Stomach smooth muscle (tissue), 2 donors: ENCODE measurements at regions not wholly inside any gene's neighbourhood (a gene's known extent, or its start where the extent isn't known, plus 50 kb on each side); places are given as distances from the start of the nearest gene placed in this dataset.
"Not testable (repeated sequence)": the region's sequence is repeated elsewhere in the genome, so short reads cannot be mapped to it uniquely, and the experiment has no call there.

Source experiments
- H3K27ac ChIP-seq: one replicate; pipeline ENCODE4 v1.7.0; 2013; ENCODE audit warnings: mild to moderate bottlenecking, low read length, inconsistent platforms
- H3K27me3 ChIP-seq, 2 donors: one replicate each; pipeline ENCODE4 v1.7.0; 2013; ENCODE audit warnings: low read length in 2 of 2; ENCODE audit not compliant: insufficient read depth in 2 of 2, control insufficient read depth in 1 of 2
- H3K36me3 ChIP-seq, 2 donors: one replicate each; pipeline ENCODE4 v1.7.0; 2013; ENCODE audit warnings: low read length in 2 of 2; ENCODE audit not compliant: control insufficient read depth in 2 of 2, insufficient read depth in 2 of 2
- H3K4me1 ChIP-seq: one replicate; pipeline ENCODE4 v1.7.0; 2013; ENCODE audit warnings: low read length; ENCODE audit not compliant: control insufficient read depth, insufficient read depth
- H3K4me3 ChIP-seq, 2 donors: one replicate each; pipeline ENCODE4 v1.7.0; 2013; ENCODE audit warnings: low read length in 2 of 2
- H3K9ac ChIP-seq, 2 donors: one replicate each; pipeline ENCODE4 v1.7.0; 2013; ENCODE audit warnings: low read length in 2 of 2, mild to moderate bottlenecking in 1 of 2
- H3K9me3 ChIP-seq, 2 donors: one replicate each; pipeline ENCODE4 v1.7.0; 2013; ENCODE audit warnings: low read length in 2 of 2; ENCODE audit not compliant: control insufficient read depth in 2 of 2
- donor health status: healthy.
- donor health status: Pancreatic carcinoma.

DNA sequence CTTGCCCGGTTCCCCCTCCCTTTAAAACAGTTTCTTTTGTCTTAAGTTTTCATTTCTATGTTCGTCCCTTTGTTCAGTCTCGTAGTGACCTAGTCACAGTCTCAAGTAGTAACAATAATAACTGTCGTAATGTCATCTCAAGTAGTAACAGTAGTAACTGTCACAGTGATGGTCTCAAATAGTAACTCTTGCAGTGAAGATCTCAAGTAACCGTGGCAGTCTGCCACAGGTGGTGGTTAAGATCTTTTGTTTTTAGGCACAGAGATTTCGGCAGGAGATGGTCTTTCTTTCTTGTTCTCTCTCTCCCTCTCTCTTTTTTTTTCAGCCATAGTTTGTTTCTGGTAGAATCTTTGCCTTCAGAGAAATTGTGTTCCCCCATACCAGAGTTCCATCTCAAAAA is 656.0 kb upstream of the SGO1 start:
- H3K36me3 ChIP-seq: no peaks in the 10 kb centered on the region
- no peaks in the 10 kb centered on the region for H3K27me3 ChIP-seq
- no peaks in the 10 kb centered on the region for H3K4me1 ChIP-seq
- H3K9ac ChIP-seq: no peak overlapping the region
- no peak overlapping the region for H3K4me3 ChIP-seq
- no peaks in the 10 kb centered on the region for H3K9me3 ChIP-seq
- no peak overlapping the region for H3K27ac ChIP-seq

DNA sequence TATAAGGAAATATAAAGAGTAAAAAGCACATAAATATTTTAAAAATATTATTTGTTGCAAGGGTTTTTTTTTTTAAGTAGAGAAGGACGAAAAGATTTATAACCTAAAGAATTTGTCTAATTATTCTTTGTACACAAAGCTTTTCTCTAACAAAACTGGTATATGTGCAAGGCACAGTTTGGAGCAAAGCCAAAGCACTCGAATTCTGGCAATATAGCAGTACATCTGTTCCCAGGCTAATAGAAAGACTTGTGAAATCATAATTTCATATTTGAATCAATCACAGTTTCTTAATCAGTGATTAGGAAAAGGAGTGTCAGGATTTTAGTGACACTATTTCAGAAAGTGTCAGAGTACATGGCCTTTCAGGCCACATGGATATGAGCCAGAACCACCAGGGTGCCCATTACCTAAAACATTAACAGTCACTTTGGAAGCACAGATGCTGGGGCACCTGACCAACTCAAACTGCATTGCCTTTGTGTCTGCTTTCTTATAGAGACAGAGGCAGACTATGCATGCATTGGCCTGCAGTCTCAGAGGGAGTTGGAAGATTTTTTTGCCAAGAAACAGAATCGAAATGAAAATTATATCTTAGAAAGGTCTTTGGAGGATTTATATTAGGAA is 651.8 kb upstream of the SGO1 start:
- H3K4me1 ChIP-seq: no peaks in the 10 kb centered on the region
- H3K36me3 ChIP-seq: no peaks in the 10 kb centered on the region
- no peaks in the 10 kb centered on the region for H3K27me3 ChIP-seq
- no peak overlapping the region for H3K9ac ChIP-seq
- no peak overlapping the region for H3K27ac ChIP-seq
- H3K4me3 ChIP-seq: no peak overlapping the region
- peaks cover 0 to 4% of the 10 kb centered on the region in 2 donors for H3K9me3 ChIP-seq

DNA sequence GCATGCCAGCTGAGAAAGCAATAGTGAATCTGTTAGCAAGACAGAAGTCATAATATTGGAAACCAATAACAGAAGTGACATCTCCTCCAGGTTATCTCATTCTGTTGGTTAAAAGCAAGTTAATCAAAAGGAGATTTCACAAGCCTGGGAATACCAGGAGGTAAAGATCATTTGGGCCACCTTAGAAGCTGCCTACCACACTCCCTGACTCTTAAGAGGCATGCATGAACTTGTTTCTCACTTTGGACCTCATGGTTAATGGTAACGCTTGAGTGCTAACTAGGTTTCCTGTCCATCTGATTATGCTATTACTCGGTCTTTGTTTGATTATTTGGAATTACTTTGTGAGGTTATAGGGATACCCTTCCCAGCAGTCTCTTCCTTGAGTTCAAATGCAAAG is 650.8 kb upstream of the SGO1 start:
- peaks cover 0 to 4% of the 10 kb centered on the region in 2 donors for H3K9me3 ChIP-seq
- no peaks in the 10 kb centered on the region for H3K36me3 ChIP-seq
- no peaks in the 10 kb centered on the region for H3K27me3 ChIP-seq
- H3K9ac ChIP-seq: no peak overlapping the region
- no peak overlapping the region for H3K4me3 ChIP-seq
- H3K27ac ChIP-seq: no peak overlapping the region
- no peaks in the 10 kb centered on the region for H3K4me1 ChIP-seq

DNA sequence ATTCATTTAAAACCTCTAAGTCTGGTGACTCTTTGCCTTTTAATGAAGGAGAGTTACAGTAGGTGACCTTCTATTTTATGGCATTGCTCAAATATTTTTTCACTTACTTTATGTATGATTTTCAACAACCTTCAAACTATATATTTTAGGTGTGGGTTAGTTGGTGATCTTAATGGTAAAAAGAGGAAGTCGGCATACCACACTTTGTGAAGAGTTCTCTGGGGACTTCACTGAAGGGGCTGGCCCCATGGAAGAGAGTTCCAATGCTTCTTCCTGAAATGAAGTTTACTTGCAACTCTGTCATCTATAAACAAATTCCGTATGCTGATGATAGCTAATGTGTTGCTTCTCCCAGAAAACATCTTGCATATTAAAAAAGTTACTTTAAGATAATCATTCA is 647.0 kb upstream of the SGO1 start:
- no peak overlapping the region for H3K9ac ChIP-seq
- H3K4me3 ChIP-seq: no peak overlapping the region
- no peaks in the 10 kb centered on the region for H3K36me3 ChIP-seq
- H3K27ac ChIP-seq: no peak overlapping the region
- H3K9me3 ChIP-seq: peaks cover 0 to 4% of the 10 kb centered on the region in 2 donors
- H3K4me1 ChIP-seq: no peaks in the 10 kb centered on the region
- no peaks in the 10 kb centered on the region for H3K27me3 ChIP-seq

DNA sequence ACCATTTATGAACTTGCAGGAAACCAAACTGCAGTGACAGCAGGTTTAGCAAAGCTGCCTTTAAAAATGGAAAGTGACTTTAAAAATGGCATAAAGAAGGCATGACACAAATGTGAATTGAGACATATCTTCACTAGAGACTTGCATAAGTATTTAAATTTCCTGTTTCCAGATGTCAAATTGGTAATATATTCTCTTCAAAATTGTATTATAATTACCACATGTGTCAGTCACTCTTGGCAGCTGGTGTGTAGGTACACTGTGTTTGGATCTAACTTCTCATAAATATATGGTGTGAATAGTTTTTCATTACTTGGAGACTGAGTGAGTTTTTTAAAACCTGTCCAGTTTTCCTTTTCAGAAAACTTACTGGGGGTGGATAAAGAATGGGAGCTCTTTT is 636.2 kb upstream of the SGO1 start:
- H3K27me3 ChIP-seq: no peaks in the 10 kb centered on the region
- H3K9ac ChIP-seq: no peak overlapping the region
- peaks cover 3 to 6% of the 10 kb centered on the region in 2 donors for H3K9me3 ChIP-seq
- no peaks in the 10 kb centered on the region for H3K36me3 ChIP-seq
- H3K27ac ChIP-seq: no peak overlapping the region
- no peak overlapping the region for H3K4me3 ChIP-seq
- no peaks in the 10 kb centered on the region for H3K4me1 ChIP-seq

DNA sequence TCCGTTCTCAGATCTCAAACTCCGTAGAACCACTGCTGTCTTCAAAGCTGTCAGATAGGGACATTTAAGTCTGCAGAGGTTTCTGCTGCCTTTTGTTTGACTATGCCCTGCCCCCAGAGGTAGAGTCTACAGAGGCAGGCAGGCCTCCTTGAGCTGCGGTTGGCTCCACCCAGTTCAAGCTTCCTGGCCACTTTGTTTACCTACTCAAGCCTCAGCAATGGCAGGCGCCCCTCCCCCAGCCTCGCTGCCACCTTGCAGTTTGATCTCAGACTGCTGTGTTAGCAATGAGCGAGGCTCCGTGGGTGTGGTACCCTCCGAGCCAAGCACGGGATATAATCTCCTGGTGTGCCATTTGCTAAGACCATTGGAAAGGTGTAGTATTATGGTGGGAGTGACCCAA is 634.9 kb upstream of the SGO1 start:
- not testable (repeated sequence) for H3K4me3 ChIP-seq, H3K27me3 ChIP-seq, H3K36me3 ChIP-seq, H3K27ac ChIP-seq, H3K9me3 ChIP-seq, H3K4me1 ChIP-seq, H3K9ac ChIP-seq

DNA sequence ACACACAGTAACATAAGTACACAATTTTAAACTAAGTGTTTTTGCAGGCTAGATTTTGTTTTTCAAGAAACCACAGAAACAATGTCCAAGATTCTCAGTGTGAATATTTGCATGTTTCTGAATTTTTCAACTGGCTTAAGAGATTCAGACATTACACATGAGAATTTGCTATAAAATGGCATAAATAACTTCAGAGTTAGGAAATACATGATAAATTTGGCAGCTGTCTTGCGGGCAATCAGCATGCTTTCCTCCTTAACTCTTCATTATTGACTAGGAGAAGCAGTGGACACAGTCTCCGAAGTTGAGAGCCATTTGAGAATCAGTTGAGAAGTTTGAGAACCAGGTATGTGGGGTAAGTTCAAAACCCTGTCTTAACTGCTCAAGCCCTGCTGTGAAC is 625.6 kb upstream of the SGO1 start:
- H3K27ac ChIP-seq: no peak overlapping the region
- H3K9me3 ChIP-seq: no peaks in the 10 kb centered on the region
- H3K36me3 ChIP-seq: no peaks in the 10 kb centered on the region
- no peak overlapping the region for H3K9ac ChIP-seq
- no peaks in the 10 kb centered on the region for H3K4me1 ChIP-seq
- no peak overlapping the region for H3K4me3 ChIP-seq
- no peaks in the 10 kb centered on the region for H3K27me3 ChIP-seq

DNA sequence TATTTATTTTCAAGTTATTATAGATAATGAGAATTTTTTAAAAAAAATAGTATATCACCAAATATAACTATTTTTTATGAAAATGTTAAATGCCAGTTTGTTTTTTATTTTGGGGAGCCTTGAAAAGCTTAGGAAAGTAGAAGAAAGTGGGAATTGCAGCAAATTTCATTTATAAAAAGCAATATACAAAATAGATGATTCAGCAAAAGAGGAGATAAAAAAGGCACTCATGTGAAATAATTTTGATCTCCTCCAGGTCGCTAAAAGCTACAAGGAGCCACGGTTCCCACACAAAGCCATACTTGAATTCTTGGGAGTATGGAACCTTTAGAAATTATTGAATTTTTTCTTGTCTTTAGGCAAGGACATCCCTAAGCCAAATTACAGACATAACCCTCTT is 625.0 kb upstream of the SGO1 start:
- Histone ChIP-seq H3K9ac (no peak overlapping the region), H3K27ac (no peak overlapping the region), H3K4me3 (no peak overlapping the region), H3K4me1 (no peaks in the 10 kb centered on the region), H3K36me3 (no peaks in the 10 kb centered on the region), H3K27me3 (no peaks in the 10 kb centered on the region), H3K9me3 (no peaks in the 10 kb centered on the region)

DNA sequence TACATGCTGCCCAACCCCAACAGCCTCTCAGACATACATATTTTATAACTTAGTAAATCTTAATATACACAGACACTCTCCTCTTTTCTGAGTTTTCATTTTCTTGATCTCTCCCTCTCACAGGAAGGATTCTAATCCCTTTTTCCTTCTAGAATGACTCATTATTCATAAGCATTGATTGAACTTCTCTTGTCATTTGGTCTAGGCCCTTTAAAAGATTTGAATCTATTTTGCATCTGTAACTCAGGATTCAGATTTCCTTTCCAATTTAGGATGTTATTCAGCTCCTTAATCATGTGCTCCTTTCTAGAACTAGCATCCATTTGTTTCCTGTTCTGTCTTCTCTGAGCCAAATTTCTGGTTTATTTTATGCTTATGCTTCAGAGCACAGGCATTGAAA is 624.5 kb upstream of the SGO1 start:
- no peaks in the 10 kb centered on the region for H3K36me3 ChIP-seq
- no peaks in the 10 kb centered on the region for H3K4me1 ChIP-seq
- no peaks in the 10 kb centered on the region for H3K9me3 ChIP-seq
- H3K9ac ChIP-seq: no peak overlapping the region
- H3K4me3 ChIP-seq: no peak overlapping the region
- no peaks in the 10 kb centered on the region for H3K27me3 ChIP-seq
- no peak overlapping the region for H3K27ac ChIP-seq

DNA sequence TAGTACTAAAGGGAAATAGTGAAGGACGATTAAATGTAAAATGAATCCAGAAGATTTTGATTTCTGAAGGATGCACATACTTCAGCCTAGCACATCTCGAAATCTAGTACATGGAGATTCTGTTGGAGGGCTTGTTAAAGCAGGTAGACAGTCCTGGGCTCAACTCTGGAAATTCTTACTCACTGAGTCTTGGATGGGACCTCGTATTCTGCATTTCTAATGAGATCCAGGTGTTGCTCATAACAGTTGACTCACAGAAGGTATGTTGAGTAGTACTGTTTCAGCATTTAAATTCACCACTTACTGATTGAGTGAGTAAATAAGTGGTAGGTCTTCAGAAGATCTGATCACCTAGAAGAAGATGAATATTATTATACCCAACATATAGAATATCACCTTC is 623.4 kb upstream of the SGO1 start:
- Histone ChIP-seq H3K27ac (no peak overlapping the region), H3K4me1 (no peaks in the 10 kb centered on the region), H3K9me3 (no peaks in the 10 kb centered on the region), H3K4me3 (no peak overlapping the region), H3K9ac (no peak overlapping the region), H3K27me3 (no peaks in the 10 kb centered on the region), H3K36me3 (no peaks in the 10 kb centered on the region)

DNA sequence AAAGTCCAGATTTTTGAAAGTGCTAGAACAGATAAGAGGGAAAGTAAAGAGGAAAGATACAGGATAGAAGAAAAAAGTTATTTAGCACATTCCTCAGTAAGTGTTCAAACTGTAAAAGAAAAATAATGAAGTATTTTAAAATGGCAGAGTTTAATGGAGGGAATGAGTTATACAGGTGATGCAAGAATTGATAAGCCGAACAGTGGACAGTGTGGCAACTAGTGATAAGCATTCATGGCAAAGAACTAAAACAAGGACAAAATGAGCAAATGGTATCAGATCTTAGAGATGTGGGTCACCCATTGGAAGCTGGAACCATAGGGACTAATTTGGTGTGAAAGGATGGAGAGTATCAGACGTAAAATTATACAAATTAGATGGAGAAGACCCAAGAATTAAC is 622.9 kb upstream of the SGO1 start:
- Histone ChIP-seq H3K4me3 (no peak overlapping the region), H3K4me1 (no peaks in the 10 kb centered on the region), H3K27ac (no peak overlapping the region), H3K36me3 (no peaks in the 10 kb centered on the region), H3K9me3 (no peaks in the 10 kb centered on the region), H3K27me3 (no peaks in the 10 kb centered on the region), H3K9ac (no peak overlapping the region)
